NB4 (cell line): ENCODE measurements at regions not wholly inside any gene's neighbourhood (a gene's known extent, or its start where the extent isn't known, plus 50 kb on each side); places are given as distances from the start of the nearest gene placed in this dataset.

Source experiments
- CTCF ChIP-seq: IDR thresholded peaks from one replicate; pipeline ENCODE4 v1.5.1; 2012; ENCODE audit warnings: low read depth, low read length
- MAX ChIP-seq: IDR thresholded peaks from 2 replicates; pipeline ENCODE4 v1.6.1; 2011; ENCODE audit warnings: low read depth, low read length
- POLR2A ChIP-seq: IDR thresholded peaks from 2 replicates; pipeline ENCODE4 v1.6.1; 2011; ENCODE audit warnings: mild to moderate bottlenecking; ENCODE audit not compliant: insufficient read length; ENCODE audit errors: extremely low read depth

GRCh38 chr6:130693944-130694343 lies 133.3 kb upstream of the SMLR1 start:
- no peak for TF ChIP-seq CTCF
- TF ChIP-seq POLR2A, result no peak
- TF ChIP-seq MAX, result no peak
